Smooth muscle cell (in vitro differentiated cells): ENCODE measurements at regions not wholly inside any gene's neighbourhood (a gene's known extent, or its start where the extent isn't known, plus 50 kb on each side); places are given as distances from the start of the nearest gene placed in this dataset.

ENCODE experiments used
- DNase-seq: peaks from one replicate; lab custom pipeline; 2025; ENCODE audit not compliant: unreplicated experiment; lab: John Stamatoyannopoulos, UW
- H2AFZ ChIP-seq: fragments of 200-600 bp; sonication (generic); 2 replicates; pipeline ENCODE4 v1.6.0; 2016; ENCODE audit warnings: antibody characterized with exemption, low read depth, mild to moderate bottlenecking
- H3F3A ChIP-seq: fragments of 200-600 bp; sonication (generic); 2 replicates; pipeline ENCODE4 v1.6.0; 2017; ENCODE audit warnings: antibody characterized with exemption, low read depth
- H3K27ac ChIP-seq: fragments of 200-600 bp; sonication (generic); 2 replicates; pipeline ENCODE4 v1.5.1; 2016; ENCODE audit warnings: low read depth, mild to moderate bottlenecking
- H3K27me3 ChIP-seq: fragments of 200-600 bp; sonication (generic); 2 replicates; pipeline ENCODE4 v1.6.1; 2016; ENCODE audit warnings: low read depth, mild to moderate bottlenecking
- H3K36me3 ChIP-seq: fragments of 200-600 bp; sonication (generic); 2 replicates; pipeline ENCODE4 v1.5.1; 2016; ENCODE audit warnings: low read depth
- H3K4me1 ChIP-seq: fragments of 200-600 bp; sonication (generic); 2 replicates; pipeline ENCODE4 v1.5.1; 2016; ENCODE audit warnings: low read depth
- H3K4me2 ChIP-seq: fragments of 200-600 bp; sonication (generic); 2 replicates; pipeline ENCODE4 v1.6.0; 2016; ENCODE audit warnings: mild to moderate bottlenecking
- H3K4me3 ChIP-seq: fragments of 200-600 bp; sonication (generic); 2 replicates; pipeline ENCODE4 v1.5.1; 2016; ENCODE audit warnings: mild to moderate bottlenecking
- H3K79me2 ChIP-seq: fragments of 200-600 bp; sonication (generic); 2 replicates; pipeline ENCODE4 v1.6.0; 2016; ENCODE audit warnings: low read depth, mild to moderate bottlenecking
- H3K9ac ChIP-seq: fragments of 200-600 bp; sonication (generic); 2 replicates; pipeline ENCODE4 v1.6.0; 2016; ENCODE audit warnings: low read depth
- H3K9me3 ChIP-seq: fragments of 200-600 bp; sonication (generic); replicated peaks from 2 replicates; pipeline ENCODE4 v1.5.1; 2016; ENCODE audit warnings: low read depth
- H4K20me1 ChIP-seq: fragments of 200-600 bp; sonication (generic); 2 replicates; pipeline ENCODE4 v1.6.0; 2016; ENCODE audit warnings: low read depth
- CTCF ChIP-seq: fragments of 200-600 bp; sonication (generic); IDR thresholded peaks from 2 replicates; pipeline ENCODE4 v1.5.1; 2017; ENCODE audit warnings: borderline replicate concordance, mild to moderate bottlenecking, antibody characterized with exemption; ENCODE audit not compliant: insufficient read depth, poor library complexity, severe bottlenecking
- WGBS: methylation state at CpG from one replicate; pipeline ENCODE4 v1.1.7; 2016; ENCODE audit warnings: low lambda C conversion rate; 5-methylcytosine and 5-hydroxymethylcytosine counted together

- H3K4me1 ChIP-seq = no peaks in the 10 kb centered on the region
- H3K4me2 ChIP-seq = no peak overlapping the region
- H3K9ac ChIP-seq = no peak overlapping the region
- no peaks in the 10 kb centered on the region for H3F3A ChIP-seq
- no peak for DNase-seq
- no peak overlapping the region for H2AFZ ChIP-seq
- WGBS = 96% methylated on average over 23 of the region's 23 CpGs
- H3K4me3 ChIP-seq = no peak overlapping the region
- H3K27me3 ChIP-seq = no peaks in the 10 kb centered on the region
- TF ChIP-seq CTCF = no peak
- H3K36me3 ChIP-seq = no peaks in the 10 kb centered on the region
- H3K79me2 ChIP-seq = no peaks in the 10 kb centered on the region
- no peaks in the 10 kb centered on the region for H4K20me1 ChIP-seq
- H3K9me3 ChIP-seq = no peaks in the 10 kb centered on the region
- H3K27ac ChIP-seq = no peak overlapping the region
Measured at GRCh38 chr10:3413937-3414666, 241.5 kb upstream of the PITRM1 start.

GRCh38 chr10:3412646-3413045 lies 240.1 kb upstream of the PITRM1 start:
- no peak for DNase-seq
- TF ChIP-seq CTCF = no peak
- WGBS = 90% methylated on average over 16 of the region's 16 CpGs

GRCh38 chr10:3412071-3412582 lies 239.5 kb upstream of the PITRM1 start:
- H4K20me1 ChIP-seq = no peaks in the 10 kb centered on the region
- WGBS = 86% methylated on average over 5 of the region's 5 CpGs
- H3K9me3 ChIP-seq = no peaks in the 10 kb centered on the region
- H3K9ac ChIP-seq = no peak overlapping the region
- H3K79me2 ChIP-seq = no peaks in the 10 kb centered on the region
- no peaks in the 10 kb centered on the region for H3K4me1 ChIP-seq
- no peaks in the 10 kb centered on the region for H3K36me3 ChIP-seq
- H3K27me3 ChIP-seq = no peaks in the 10 kb centered on the region
- no peak overlapping the region for H3K4me2 ChIP-seq
- no peak for TF ChIP-seq CTCF
- no peak for DNase-seq
- H3K27ac ChIP-seq = no peak overlapping the region
- no peak overlapping the region for H3K4me3 ChIP-seq
- no peak overlapping the region for H2AFZ ChIP-seq
- no peaks in the 10 kb centered on the region for H3F3A ChIP-seq

More at GRCh38 chr10:3412646-3413045, 240.1 kb upstream of the PITRM1 start:
- Histone ChIP-seq H3K27me3 (no peaks in the 10 kb centered on the region), H2AFZ (no peak overlapping the region), H3K9me3 (no peaks in the 10 kb centered on the region), H3F3A (no peaks in the 10 kb centered on the region), H3K4me1 (no peaks in the 10 kb centered on the region), H3K4me2 (no peak overlapping the region), H3K9ac (no peak overlapping the region), H3K36me3 (no peaks in the 10 kb centered on the region), H3K27ac (no peak overlapping the region), H4K20me1 (no peaks in the 10 kb centered on the region), H3K4me3 (no peak overlapping the region), H3K79me2 (no peaks in the 10 kb centered on the region)

GRCh38 chr10:3411044-3411443 lies 238.5 kb upstream of the PITRM1 start:
- Histone ChIP-seq H3K27me3 (no peaks in the 10 kb centered on the region), H3K9ac (no peak overlapping the region), H3K4me3 (no peak overlapping the region), H3K36me3 (no peaks in the 10 kb centered on the region), H3K4me1 (no peaks in the 10 kb centered on the region), H3K27ac (no peak overlapping the region), H3K4me2 (no peak overlapping the region), H3K9me3 (no peaks in the 10 kb centered on the region), H3F3A (no peaks in the 10 kb centered on the region), H4K20me1 (no peaks in the 10 kb centered on the region), H2AFZ (no peak overlapping the region), H3K79me2 (no peaks in the 10 kb centered on the region)
- no peak for DNase-seq
- WGBS = 69% methylated on average over 3 of the region's 3 CpGs
- no peak for TF ChIP-seq CTCF
